Activated naive CD4-positive, alpha-beta T cell (primary cell): ENCODE measurements at regions not wholly inside any gene's neighbourhood (a gene's known extent, or its start where the extent isn't known, plus 50 kb on each side); places are given as distances from the start of the nearest gene placed in this dataset.

ENCODE experiments used
- DNase-seq, 4 experiments: peaks; one replicate each; lab custom pipeline; 2025; lab: John Stamatoyannopoulos, UW

DNA sequence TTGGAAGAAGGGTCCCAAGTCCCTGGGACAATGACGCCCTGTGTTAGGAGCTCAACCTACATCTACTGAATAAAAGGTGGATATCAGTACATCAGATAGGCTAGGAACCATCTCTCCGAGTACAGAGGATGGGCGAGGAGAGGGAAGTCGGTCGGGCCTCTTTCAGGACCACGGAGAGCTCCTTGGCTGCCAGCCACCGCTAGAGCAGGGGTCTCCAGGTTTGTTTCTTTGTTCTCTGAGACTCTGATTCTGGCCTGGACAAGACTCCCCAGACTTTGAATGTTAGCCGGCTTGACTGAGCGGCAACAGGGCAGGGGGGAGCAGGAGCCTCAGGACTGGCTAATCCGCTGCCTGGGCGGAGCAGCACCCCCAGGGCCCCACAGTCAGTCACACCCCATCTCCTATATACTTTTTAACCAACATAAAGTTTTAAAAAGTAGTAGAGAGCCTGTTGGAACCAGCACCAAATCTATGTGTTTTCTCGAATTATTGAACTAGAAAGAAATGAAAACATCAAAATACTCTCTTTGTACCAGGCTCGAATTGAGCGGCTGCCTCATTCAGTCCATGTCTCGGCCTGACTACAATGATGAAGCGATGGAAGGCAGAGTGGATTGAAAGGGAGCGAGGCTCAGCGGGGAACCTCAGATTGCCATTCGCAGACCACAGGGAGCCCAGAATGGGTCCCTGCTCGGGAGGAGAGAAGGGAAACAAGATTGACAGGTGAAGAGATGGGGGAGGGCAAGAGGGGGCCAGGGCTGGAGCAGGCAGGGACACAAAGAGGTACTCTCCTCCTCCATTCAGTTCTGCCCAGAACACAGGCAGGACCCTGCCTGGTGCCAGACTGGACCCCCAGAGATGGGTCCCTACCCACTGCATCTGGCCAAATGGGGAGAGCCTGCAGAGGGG lies 131.6 kb downstream of the TPRA1 start:
- DNase-seq, result no peak

GRCh38 chr3:127457546-127458145 lies 132.9 kb downstream of the TPRA1 start:
- no peak for DNase-seq

DNA sequence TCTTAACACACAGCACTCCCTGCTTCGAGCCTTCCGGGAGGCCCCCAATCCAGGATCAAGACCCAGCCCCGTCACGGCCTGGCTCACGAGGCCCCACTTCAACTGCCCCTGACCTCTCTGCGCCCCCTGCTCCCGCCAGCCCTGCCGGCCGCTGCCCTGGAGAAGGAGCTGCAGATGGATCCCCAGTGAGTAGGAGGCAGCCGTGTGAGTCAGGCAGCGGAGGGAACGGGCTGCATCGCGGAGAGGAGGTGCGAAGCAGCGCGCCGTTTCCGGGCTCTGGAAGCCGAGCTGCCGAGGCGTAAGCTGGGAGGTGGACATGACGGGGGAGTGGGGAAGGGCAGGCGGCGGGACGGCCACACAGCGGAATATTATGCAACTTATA lies 133.4 kb downstream of the TPRA1 start:
- no peak for DNase-seq

GRCh38 chr3:127456471-127457093 lies 134.0 kb downstream of the TPRA1 start:
- DNase-seq, result no peak

- DNase-seq, result peak in 1 of 4 experiments; percentile 11
Measured at GRCh38 chr3:127455541-127456450, 134.7 kb downstream of the TPRA1 start.

DNA sequence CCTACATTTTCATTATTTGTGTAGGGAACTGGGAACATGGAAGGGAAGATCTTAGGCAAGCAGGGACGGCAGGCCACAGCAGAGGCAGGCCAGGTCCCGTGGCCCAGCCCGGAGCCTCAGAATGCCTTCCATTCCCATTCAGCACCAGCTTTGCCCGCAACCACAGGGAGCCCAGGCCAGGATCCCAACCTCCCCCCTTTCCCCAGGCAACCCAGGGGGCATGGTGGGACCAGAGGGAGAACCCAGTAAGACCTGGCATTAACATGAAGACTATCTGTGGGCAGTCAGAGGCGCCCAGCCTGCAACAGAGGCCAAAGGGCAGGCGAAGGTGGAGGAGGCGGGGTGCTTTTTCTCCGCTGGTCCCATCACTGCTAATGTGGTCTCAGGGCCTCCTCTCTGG lies 135.6 kb downstream of the TPRA1 start:
- no peak for DNase-seq

- no peak for DNase-seq
Measured at GRCh38 chr3:127454051-127454450, 136.5 kb downstream of the TPRA1 start.

- DNase-seq, result no peak
Measured at GRCh38 chr3:127452321-127452821, 138.2 kb downstream of the TPRA1 start.

GRCh38 chr3:127451321-127451720 lies 139.2 kb downstream of the TPRA1 start:
- DNase-seq, result no peak

DNA sequence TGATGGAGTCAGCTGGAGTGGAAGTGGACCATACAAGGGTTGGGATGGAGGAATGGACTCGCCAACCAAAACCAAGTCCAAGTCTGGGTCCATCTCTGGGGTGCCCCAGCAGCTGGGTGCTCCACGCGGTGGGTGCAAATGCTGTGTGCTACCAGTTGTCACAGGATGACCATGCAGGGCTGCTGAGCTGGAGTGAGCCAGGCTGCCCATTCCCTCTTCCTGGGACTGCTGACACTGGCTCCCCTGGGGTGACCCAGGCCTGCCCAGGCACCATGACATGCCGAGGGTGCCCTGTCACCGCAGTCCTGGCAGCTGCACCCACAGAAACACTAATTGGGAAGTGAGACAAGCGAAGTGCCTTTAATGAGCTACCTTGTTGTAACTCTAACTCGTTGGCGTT lies 140.2 kb downstream of the TPRA1 start:
- DNase-seq, result no peak

GRCh38 chr3:127449486-127450212 lies 140.9 kb downstream of the TPRA1 start:
- no peak for DNase-seq

DNA sequence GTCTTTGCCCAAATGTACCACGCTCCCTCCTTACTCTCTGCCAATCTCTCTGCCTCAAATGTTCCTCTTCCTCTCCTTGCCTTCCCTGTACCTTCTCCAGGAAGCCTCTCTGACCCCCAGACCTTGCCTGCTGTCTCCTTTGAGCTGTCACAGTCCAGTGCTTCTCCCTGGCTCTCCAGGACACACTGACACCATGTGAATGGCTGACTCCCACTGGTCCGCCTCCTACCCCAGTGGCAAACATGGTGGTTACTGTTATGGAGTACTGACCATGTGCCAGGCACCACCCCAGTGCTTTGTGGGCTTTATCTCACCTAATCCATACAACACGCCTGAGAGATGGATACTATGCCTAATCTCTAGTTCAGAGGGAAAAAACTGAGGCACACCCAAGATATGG lies 141.9 kb downstream of the TPRA1 start:
- DNase-seq, result no peak

DNA sequence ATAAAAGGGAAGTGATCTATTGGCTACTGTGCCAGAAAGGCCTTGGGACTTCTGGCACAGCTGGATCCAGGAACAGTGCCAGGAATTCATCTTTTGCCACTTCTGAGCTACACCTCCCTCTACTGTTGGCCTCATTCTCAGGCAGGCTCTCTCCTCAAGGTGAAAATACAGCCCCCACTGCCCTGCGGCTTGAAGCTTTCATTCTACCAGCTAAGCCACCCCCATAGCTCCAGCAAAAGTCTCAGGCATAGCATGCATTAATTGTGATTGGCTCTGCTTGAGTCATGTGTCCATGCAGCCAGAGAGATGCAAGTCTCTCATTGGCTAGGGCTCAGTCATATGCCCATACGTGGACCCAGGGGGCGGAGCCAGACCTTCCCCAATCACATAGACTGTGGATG lies 142.4 kb downstream of the TPRA1 start:
- no peak for DNase-seq

- no peak for DNase-seq
Measured at GRCh38 chr3:127446756-127447155, 143.8 kb downstream of the TPRA1 start.

DNA sequence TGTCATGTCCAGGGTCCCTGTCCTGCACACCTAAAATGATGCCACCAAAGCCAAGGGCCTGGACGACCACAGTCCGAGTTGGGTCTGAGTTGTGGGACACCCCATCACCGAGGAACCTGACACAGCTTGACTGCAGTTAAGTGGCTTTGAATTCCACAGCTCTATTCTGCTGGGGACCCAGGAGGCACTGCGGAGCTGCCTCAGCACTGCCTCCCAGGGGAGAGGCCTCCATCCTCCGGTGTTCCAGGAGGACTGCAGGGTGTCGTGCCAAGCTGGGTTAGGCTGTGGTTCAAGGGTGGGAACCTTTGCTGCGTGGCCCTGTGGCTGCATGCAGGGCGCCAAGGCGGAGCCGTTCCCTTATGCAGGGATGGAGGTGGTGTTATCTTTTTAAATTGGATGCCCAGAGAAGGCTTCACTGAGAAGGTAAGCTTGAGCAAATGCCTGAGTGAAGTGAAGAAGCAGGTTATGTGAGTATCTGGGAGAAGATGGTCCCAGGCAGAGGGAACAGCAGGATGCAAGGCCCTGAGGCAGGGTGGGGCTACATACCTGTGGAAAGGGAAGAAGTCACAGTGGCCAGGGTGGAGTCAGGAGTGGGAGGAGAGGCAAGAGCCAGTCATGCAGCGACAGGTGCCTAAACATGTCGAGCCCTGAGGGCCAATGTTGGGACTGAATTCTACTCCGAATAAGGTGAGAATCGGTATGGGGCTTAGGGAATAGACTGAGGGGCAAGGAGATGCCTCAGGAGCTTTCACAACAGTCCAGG lies 144.8 kb downstream of the TPRA1 start:
- DNase-seq, result no peak

GRCh38 chr3:127444761-127445160 lies 145.8 kb downstream of the TPRA1 start:
- no peak for DNase-seq

DNA sequence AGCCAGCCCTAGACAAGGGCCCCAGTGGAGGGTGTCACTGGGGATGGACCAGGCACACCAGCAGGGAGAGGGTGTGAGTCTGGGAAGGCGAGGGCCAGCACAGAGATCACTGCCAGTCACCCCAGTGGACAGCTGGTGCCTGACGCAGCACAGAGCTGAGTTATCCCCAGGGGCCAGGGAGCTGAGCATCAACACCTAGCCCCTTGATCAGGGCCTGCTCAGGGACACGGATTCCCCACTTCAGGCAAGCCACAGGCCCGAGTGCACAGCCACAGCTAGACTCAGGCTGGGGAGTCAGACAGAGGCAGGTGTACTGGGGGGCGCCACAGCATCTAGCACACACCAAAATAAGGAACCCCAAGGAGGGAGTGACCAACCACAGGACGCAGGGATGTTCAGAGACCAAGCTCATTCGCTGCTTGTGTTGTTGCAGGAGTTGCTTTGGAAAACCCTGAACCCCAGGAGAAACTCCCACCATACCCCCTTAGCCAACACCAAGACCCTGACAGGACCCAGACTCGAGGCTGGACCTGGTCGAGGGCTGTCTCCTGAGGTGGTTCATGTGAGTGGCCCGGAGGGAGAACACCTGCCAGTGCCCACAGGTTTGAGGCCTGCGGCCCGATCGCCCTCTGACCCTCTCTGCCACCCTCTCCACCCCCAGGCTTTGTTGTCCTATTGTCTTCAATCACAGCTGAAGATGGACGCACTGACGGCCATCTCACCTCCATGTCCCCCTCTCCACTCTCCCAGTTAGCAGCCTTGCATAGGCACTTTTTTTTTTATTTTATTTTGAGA lies 146.8 kb downstream of the TPRA1 start:
- DNase-seq, result no peak

DNA sequence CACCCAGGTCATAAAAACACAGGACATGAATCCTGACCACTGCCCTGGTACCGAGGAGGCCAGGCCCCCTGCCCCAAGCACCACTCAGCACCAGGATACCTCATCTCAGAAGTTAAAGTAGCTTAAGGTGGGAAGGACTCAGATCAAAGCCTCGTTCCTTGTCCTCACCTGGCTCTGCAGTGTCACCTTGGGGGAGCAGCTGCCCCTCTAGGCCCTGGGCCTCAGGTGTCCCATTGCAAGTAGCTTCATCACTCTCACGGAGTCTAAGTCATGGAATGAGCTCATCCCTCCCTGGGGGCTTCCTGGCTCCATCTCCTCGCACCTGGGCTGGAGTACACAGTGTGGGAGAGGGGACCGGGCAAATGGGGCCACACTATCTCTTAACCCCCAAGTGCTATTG lies 148.0 kb downstream of the TPRA1 start:
- no peak for DNase-seq

DNA sequence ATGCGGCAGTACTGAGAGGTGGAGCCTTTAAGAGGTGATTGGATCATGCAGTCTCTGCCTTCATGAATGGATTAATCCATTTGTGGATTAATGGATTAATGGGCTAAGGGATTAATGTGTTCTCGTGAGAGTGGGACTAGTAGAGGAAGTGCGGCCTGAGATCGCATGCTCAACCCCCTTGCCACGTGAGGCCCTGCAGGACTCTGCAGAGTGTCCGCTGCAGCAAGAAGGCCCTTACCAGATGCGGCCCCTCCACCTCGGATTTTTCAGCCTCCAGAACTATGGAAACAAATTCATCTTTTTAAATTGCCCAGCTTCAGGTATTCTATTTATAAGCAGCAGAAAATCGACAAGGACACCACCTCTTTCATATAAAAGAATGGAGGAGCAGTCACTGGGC lies 148.8 kb downstream of the TPRA1 start:
- no peak for DNase-seq

DNA sequence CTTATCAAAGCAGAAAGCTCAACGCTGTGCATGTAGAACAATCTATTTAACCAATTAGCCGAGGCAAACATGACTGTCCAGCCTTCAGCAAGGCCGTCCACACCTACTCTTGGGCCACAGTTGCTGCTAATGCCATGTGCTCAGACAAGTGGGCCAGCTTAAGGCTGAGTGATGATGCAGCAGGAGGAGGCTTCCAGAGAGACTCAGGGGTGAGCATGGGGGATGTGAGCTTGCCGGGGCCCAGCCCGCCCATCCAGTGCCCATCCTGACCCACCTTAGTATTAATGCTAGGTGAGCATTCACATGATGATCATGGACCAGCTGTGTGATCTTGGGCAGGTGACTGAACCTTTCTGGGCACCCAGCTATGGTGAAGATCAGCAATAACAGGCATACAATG lies 150.1 kb downstream of the TPRA1 start:
- no peak for DNase-seq
